HG02884 (cell line): ENCODE measurements at regions not wholly inside any gene's neighbourhood (a gene's known extent, or its start where the extent isn't known, plus 50 kb on each side); places are given as distances from the start of the nearest gene placed in this dataset.

Source experiments
- ATAC-seq: cut with Tn5 transposase; IDR thresholded peaks from one replicate; pipeline ENCODE4 v1.9.1; 2021; ENCODE audit warnings: mild to moderate bottlenecking, moderate library complexity; ENCODE audit not compliant: unreplicated experiment

DNA sequence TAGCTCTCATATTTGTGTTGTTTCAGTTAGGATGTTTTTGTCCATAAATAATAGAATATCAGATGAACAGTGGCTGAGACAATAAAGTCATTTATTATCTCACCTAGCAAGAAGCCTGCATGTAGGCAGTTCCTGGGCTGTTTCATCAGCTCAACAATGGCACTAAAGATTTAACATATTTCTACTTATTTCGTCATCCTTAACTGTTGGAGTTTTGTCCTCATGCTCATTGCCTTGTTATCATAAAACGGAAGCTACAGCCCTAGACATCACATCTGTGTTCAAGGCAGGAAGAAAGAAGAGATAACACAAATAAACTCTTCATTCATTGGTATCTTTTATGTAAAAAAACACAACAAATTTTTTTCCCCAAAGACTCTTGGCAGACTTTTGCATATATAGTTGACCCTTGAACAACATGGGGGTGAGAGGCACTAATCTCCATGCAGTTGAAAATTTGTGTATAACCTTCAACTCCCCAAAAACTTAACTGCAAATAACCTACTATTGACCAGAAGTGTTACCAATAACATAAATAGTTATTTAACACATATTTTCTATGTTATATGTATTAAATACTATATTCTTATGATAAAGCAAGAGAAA, 277.2 kb upstream of the ADRA1B start:
- ATAC-seq: no peak

DNA sequence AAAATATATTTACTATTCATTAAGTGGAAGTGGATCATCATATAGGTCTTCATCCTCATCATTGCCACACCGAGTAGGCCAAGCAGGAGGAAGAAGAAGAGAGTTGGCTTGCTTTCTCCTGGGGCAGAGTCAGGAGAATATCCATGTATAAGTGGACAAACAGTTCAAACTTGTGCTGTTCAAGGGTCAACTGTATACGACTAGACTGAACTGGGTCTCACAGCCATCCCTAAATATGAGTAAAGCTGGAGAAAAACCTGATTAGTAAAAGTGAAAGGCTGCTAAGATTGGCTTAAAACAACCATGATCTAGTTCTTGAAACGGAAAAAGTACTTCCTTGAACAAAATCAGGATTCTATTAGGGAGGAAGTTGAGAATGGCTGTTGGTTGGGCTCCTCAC, 276.7 kb upstream of the ADRA1B start:
- no peak for ATAC-seq

DNA sequence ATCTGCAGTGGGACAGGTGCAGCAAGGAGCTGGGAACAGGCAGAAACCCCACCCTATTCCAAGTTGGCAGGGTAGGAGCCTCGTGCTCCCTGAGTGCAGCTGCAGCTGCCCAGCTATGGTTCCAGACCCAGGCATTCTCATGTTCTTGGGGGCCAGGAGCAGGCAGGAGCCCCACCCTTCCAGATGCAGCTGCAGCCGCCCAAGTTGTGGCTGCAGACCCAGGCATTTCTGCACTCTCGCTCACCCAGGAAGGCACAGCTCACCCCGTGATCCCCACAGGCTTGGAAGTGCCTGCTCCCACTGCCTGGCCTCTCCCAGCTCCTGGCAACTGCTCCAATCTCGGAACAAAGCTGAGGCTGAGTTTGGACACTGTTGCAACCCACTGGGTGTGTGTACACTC, 275.8 kb upstream of the ADRA1B start:
- ATAC-seq: no peak

DNA sequence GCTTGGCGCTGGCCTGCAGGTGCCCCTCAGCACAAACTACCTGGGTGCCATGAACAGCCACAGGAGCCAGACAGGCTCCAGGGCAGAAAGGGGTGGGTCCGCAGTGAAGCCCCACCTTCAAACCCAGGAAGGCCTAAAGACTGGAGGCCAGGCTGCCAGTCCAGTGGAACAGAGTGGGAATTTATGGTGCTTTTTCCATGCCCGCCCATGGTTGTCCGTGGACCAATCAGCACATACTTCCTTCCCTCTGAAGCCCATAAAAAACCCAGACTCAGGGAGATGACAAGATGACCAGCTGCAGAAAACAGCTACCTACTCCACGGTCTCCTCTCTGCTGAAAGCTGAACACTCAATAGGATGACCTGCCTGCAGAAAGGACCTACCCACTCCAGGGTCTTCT, 275.4 kb upstream of the ADRA1B start:
- ATAC-seq: no peak

DNA sequence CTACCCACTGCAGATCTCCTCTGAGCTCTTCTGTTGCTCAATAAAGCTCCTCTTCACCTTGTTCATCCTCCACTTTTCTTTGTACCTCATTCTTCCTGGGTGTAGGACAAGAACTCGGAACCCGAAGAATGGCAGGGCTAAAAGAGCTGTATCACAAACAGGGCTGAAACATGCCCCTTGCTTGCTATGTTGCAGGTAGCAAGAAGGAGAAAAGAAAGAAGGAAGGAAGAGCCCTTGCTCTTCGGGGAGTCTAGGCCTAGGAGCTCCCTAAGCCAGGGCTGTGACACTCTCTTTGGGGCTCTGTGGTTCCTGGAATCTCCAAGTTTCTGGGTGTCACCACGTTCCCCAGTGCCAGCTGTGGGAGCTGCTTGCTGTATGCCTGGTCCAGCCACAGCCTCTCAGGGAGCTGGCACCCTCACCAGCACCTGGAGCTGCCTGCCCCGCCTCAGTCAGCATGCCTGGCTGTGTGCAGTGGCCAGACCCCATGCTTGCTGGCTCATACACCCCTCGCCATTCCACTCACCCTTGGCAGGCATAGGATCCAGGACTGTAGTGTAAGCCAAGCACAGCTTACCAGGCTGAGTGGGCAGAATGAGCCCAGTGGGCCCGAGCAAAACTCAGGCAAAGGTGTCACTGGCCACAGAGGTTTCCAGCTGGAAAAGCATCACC, 274.8 kb upstream of the ADRA1B start:
- no peak for ATAC-seq

DNA sequence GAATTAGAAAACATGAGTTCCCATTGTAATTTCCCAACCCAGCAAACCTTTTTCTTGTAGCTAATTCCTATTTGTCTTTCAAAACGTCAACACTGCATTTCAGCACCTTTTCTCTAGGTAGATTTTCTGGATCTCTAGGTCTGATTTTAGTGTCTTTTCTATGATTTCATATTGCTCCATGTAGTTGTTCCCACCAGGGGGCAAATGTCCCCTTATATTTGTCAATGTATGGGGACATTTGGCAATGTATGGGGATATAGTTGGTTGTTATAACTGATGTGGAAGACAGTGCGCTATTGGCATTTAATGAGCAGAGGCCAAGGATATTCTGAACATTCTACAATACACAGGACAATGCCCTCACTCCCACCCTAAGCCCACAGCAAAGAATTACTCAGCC, 273.9 kb upstream of the ADRA1B start:
- no peak for ATAC-seq

DNA sequence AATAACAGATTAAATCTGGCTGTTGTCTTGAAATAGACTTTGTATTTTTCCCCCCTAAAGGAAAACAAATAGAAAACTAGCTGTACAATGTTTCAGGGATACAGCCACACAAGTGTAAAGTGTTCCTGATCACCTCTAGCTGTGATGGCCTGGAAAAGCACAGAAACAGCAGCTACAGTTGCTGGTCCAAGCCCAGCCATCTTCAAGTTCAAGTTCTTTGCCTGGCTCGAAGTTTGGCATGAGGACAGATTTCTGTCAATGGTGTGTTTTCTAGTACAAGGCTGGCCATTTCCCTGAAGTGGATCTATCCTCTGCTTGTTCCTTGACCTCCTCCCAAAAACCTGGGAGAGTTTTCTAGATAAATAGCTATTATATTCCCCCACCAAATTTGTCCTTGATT, 272.2 kb upstream of the ADRA1B start:
- no peak for ATAC-seq

DNA sequence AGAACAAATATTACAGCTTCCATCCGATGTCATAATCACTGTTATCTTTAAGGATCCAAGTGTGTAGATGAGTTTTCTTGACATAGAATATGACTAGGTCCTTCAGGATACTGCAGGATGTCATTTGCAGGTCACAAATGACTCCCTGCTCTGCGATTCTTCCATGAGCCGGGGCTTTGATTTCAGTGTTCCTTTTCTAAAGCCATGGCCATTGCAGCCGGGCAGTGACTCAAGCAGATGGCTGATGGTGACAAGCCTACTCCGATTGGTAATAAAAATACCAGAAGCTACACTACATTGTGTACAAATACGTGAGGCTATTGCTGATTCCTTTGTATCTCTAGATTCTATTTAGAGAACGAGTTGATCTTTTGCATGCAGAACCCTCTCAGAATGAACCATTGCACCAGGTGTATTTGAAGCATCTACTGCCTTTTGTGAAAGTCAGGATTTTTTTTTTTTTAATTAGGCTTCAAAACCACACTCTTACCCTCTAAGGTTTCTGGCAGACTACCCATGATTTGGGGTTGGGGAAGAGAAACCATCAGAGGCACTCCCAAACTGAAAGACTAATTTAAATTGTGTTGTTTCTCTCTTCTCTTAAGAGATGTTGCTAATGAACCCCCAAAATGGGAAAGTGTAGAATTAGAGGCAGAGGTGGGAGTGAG, 271.0 kb upstream of the ADRA1B start:
- ATAC-seq: no peak

DNA sequence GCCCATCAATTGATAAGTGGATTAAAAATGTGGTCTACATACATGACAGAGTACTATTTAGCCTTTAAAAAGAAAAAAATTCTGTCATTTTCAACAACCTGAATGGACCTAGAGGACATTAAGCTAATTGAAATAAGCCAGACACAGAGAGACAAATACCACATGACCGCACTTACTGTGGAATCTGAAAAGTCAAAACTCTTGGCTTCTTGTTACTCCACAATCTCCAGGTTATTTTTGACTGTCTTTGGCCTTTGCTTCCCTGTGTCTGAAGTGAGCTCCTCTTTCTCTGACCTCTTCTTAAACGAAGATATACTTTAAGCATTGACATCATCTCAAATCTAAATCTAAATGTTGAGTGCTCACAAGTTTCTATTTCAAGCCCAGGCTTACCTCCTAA, 265.5 kb upstream of the ADRA1B start:
- ATAC-seq: no peak

DNA sequence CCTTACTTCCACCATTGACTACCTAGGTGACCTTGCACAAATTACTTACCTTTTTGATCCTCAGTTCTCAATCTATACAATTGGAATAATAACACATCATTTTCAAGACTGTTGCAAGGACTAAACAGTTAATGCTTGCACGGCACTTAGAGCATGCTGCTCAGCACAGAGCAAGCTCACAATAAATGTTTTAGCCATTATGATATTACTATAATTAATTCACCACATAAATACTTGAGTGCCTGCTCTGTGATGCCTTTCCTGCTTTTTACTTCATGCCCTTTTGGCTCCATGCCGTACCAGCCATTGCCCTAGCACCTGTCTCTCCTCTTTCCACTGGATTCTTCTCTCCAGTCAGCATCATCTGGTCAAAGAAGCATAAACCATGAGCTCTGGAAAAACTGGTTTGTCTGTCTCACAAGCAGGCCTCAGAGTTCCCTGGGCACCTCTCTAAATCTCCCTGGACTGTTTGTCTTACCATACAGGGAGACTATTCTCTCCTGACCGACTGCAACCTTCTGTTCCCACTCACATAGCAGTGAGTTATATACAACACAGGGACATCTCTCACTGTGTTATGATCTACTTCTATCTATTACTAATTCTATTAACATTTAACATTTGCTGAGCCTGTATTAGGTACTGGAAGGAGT, 260.4 kb upstream of the ADRA1B start:
- no peak for ATAC-seq

DNA sequence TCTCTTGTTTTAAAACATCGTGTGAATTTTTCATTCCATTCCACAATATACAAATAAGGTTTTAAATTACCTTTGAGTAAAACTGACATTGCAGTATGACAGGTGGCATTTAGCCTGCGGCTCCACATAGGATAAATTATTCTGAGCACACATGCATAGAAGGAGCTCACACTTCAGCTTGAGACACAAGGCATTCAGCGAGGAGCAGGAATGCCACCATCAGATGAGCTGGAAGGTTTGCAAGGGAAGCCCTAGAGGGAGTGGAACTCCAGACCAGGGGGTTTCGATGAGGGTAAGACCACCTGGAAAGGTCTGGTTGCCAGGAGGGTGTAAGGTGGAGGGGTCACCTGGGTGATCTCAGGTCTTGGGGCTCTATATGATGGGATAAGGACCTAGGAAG, 259.0 kb upstream of the ADRA1B start:
- ATAC-seq: no peak

DNA sequence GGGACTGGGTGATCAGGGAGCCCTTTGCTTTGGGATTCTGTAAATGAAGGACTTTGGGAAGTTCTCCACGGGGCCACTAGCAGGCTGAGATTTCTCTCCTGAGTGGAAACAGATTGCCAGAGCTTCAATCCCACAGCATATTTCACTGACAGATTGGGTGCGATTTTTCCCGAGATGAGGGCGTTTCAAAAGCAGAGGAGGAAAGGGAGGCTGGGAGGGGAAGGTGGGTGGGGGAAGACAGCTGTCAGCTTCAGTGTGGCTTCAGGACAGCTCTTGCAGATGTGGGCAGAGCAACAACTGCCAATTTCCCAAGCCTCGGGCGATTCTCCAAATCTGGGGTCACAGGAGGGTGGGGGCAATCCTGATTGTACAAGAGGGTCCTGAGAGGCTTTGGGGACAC, 258.5 kb upstream of the ADRA1B start:
- no peak for ATAC-seq

DNA sequence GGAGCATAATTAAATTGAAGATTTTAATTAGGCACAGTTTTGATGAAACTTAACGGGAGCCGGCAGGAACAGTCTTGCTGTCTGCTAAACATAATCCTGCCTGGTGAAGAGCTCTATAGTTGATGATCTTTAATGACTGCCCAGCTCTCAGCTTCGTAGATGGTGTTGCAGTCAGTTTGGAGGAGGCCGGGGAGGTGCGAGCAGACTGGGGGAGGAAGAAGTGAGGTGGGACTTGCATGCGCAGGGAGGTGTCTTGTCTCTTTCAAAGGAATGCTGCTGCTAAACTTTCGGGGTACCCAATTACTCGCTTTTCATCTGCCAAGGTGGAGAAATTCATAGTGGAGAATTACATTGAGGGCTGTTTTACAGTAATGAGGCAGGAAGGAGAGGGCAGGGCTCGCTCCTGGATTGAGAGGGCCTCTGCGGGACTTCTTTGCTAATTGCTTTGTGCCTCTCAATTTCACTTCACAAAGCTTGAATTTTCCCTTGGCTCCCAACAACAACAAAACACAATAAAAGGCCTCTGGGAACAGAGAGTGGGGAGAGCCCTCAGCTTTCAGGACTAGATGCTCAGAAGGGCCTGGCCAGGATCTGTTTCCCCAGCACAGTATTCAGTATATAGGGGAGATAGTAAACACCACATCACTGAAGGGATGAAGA, 257.9 kb upstream of the ADRA1B start:
- no peak for ATAC-seq

DNA sequence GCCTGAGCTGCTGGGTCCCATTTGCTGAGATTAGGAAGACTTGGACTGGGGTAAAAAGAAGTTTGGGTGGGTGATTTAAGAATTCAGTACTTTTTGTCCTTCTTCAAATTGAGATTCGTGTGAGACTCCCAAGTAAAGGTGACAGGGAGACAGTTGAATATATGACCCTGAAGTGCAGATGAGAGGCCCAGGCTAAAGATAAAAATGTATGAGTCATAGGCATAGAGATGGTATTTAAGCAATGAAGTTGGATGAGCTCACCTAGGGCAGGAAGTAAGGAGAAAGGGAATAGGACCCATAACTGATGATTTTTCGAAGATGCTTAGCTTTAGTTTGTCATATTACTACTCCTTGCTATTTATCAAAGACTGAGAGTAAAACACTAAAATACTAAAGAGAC, 255.9 kb upstream of the ADRA1B start:
- ATAC-seq: no peak

DNA sequence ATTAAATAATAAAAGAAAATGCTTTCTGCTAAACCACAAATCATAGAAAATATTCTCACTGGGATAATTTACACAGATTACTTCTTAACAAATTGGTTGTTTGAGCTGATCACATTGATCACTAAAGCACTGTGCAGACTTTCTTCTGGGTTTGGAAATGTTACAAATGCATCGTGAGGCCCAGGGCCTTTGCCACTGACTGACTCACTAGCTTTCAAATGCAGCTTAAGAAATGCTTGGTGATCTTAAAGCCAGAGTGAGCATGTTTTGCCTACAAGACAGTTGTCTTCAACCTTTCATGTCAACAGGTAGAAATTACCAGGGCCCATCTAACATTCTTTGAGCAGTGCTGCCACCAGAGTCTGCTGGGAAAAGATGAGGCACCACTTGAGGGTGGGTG, 252.3 kb upstream of the ADRA1B start:
- no peak for ATAC-seq

DNA sequence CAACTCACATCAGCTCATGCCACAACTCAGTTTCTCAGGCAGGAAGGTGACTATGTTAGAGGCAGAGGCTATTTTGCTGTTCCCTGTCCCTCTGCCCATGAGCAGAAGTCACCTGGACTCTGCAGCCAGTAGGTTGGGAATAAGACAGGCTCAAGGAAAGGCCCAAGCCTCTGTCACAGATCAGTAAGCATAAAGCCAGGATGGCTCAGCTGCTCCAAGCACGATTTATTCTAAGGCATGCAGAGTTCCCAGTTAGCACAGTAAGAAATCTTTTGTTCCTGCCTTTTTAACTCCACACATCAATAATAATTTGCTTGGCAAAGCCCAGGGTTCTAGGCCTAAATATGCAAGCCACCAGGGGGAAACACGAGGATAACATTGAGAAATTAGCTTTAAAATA, 249.0 kb upstream of the ADRA1B start:
- ATAC-seq: no peak

DNA sequence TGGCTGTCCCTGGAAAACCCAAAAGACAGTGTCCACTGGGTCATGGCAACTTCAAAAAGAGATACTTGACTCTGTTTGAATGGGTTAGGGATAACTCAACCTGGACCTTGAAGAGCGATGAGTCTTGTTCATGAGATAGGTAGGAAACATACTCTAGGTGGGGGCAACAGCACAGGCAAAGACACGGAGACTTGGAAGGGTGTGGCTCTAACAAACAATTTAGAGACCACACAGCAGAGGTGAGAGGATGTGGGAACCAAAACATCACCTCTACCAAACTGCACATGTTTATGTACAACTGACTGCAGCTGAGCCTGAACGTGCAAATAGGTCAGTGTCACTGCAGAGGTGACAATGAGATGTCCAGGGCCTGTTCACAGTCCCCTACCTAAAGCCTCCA, 247.7 kb upstream of the ADRA1B start:
- no peak for ATAC-seq

DNA sequence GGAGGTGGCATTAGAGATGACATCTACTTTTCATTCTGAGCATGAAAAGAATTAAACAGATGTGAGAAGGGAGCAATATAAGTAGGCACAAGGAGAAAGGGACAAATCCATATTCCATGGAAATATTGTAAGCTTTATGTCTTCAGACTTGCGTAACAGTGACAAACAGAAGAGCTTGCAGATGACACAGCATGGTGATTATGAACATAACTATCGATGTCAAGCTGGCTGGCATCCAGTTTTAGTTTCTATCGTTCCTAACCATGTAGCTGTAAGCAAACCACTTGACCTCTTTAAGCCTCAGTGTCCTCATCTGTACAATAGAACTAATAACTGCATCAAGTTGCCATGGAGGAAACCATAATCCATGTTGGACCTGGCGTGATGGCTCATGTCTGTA, 246.7 kb upstream of the ADRA1B start:
- no peak for ATAC-seq

DNA sequence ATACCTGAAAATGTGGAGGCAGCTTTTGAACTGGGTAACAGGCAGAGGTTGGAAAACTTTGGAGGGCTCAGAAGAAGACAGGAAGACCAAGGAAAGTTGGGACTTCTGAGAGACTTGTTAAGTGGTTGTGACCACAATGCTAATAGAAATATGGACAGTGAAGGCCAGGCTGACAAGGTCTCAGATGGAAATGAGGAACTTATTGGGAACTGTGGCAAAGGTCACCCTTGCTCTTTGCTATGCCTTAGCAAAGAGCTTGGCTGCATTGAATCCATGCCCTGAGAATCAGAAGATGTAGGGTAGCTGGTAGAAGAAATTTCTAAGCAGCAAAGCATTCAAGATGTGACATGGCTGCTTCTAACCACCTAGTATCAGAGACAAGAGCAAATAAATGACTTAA, 244.4 kb upstream of the ADRA1B start:
- ATAC-seq: no peak

DNA sequence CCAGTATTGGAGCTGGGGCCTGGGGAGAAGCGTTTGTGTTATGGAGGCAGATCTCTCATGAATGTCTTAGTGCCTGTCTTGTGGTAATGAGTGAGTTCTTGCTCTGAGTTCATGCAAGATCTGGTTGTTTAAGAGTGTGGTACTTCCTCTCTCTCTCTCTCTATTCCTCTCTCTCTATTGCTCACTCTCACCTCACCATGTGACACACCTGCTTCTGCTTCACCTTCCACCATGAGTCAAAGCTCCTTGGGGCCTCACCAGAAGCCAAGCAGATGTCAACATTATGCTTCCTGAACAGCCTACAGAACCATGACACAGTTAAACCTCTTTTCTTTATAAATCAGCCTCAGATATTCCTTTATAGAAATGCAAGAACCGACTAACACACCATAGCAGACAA, 242.7 kb upstream of the ADRA1B start:
- no peak for ATAC-seq

DNA sequence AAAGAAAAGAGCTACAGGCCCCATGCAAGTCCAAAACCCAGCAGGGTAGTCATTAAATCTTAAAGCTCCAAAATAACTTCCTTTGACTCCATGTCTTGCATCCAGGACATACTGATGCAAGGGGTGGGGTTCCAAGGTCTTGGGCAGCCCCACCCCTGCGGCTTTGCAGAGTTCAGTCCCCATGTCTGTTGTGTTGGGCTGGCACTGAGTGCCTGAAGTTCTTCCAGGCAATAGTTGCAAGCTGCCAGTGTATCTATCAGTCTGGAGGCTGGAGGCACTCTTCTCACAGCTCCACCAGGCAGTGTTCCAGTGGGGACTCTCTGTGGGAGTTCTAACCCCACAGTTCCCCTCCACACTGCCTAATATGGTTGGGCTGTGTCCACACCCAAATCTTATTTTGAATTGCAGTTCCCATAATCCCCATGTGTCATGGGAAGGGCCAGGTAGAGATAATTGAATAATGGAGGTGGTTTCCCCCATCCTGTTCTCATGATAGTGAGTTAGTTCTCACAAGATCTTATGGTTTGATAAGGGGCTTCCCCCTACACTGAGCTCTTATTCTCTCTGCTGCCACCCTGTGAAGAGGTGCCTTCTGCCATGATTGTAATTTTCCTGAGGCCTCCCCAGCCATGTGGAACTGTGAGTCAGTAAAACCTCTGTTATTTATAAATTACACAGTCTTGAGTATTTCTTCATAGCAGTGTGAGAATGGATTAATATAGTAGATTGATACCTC, 237.5 kb upstream of the ADRA1B start:
- no peak for ATAC-seq
